WERI-Rb-1 (cell line): ENCODE measurements at regions not wholly inside any gene's neighbourhood (a gene's known extent, or its start where the extent isn't known, plus 50 kb on each side); places are given as distances from the start of the nearest gene placed in this dataset.

Experiments
- DNase-seq: peaks from one replicate; pipeline ENCODE4 v3.0.0-alpha.2; 2020
- H3K27ac ChIP-seq: fragments of 250-450 bp; sonication (Bioruptor Pico); 2 replicates; pipeline ENCODE4 v1.5.1; 2020; ENCODE audit warnings: mild to moderate bottlenecking, moderate library complexity
- H3K27me3 ChIP-seq: fragments of 250-450 bp; sonication (Bioruptor Pico); 2 replicates; pipeline ENCODE4 v1.5.1; 2021; ENCODE audit warnings: mild to moderate bottlenecking, low read depth, moderate library complexity; ENCODE audit not compliant: insufficient read depth, severe bottlenecking
- H3K36me3 ChIP-seq: fragments of 250-450 bp; sonication (Bioruptor Pico); 2 replicates; pipeline ENCODE4 v1.5.1; 2020; ENCODE audit warnings: mild to moderate bottlenecking, moderate library complexity
- H3K4me3 ChIP-seq: 2 replicates; pipeline ENCODE4 v1.5.1; 2011; ENCODE audit warnings: low read depth, mild to moderate bottlenecking, control low read depth, low read length
- H3K9me3 ChIP-seq: fragments of 250-450 bp; sonication (Bioruptor Pico); 2 replicates; pipeline ENCODE4 v1.5.1; 2021; ENCODE audit warnings: mild to moderate bottlenecking, moderate library complexity; ENCODE audit not compliant: severe bottlenecking
- CTCF ChIP-seq: IDR thresholded peaks from 2 replicates; pipeline ENCODE4 v1.5.1; 2011; ENCODE audit warnings: low read depth, mild to moderate bottlenecking, control low read depth, inconsistent platforms, low read length

- Histone ChIP-seq H3K36me3 (no peaks in the 10 kb centered on the region), H3K27me3 (no peaks in the 10 kb centered on the region), H3K27ac (no peak overlapping the region), H3K4me3 (no peak overlapping the region), H3K9me3 (no peaks in the 10 kb centered on the region)
- no peak for TF ChIP-seq CTCF
- DNase-seq: no peak
These were observed 183.1 kb upstream of the ARX start for GRCh38 chrX:25198891-25199290.

GRCh38 chrX:25198253-25198652 lies 182.5 kb upstream of the ARX start:
- no peak for DNase-seq
- Histone ChIP-seq H3K4me3 (no peak overlapping the region), H3K36me3 (no peaks in the 10 kb centered on the region), H3K27ac (no peak overlapping the region), H3K9me3 (no peaks in the 10 kb centered on the region), H3K27me3 (peaks cover 3% of the 10 kb centered on the region)
- TF ChIP-seq CTCF: no peak

- TF ChIP-seq CTCF: no peak
- Histone ChIP-seq H3K27me3 (peaks cover 3% of the 10 kb centered on the region), H3K4me3 (no peak overlapping the region), H3K27ac (no peak overlapping the region), H3K36me3 (no peaks in the 10 kb centered on the region), H3K9me3 (no peaks in the 10 kb centered on the region)
- no peak for DNase-seq
These were observed 180.5 kb upstream of the ARX start for GRCh38 chrX:25196221-25196620.

GRCh38 chrX:25191403-25191802 lies 175.6 kb upstream of the ARX start:
- H3K9me3 ChIP-seq: peaks cover 2% of the 10 kb centered on the region
- DNase-seq: peak; percentile 15
- peak; percentile 32 for TF ChIP-seq CTCF
- H3K27me3 ChIP-seq: peaks cover 3% of the 10 kb centered on the region
- H3K36me3 ChIP-seq: no peaks in the 10 kb centered on the region
- H3K27ac ChIP-seq: no peak overlapping the region
- H3K4me3 ChIP-seq: no peak overlapping the region

- DNase-seq: no peak
- TF ChIP-seq CTCF: no peak
- H3K36me3 ChIP-seq: no peaks in the 10 kb centered on the region
- no peaks in the 10 kb centered on the region for H3K9me3 ChIP-seq
- peaks cover 2% of the 10 kb centered on the region for H3K27me3 ChIP-seq
- H3K27ac ChIP-seq: no peak overlapping the region
- H3K4me3 ChIP-seq: no peak overlapping the region
These were observed 166.0 kb upstream of the ARX start for GRCh38 chrX:25181775-25182174.

GRCh38 chrX:25180242-25180641 lies 164.5 kb upstream of the ARX start:
- no peaks in the 10 kb centered on the region for H3K9me3 ChIP-seq
- H3K27me3 ChIP-seq: peaks cover 2% of the 10 kb centered on the region
- no peak for DNase-seq
- no peak overlapping the region for H3K27ac ChIP-seq
- TF ChIP-seq CTCF: no peak
- H3K4me3 ChIP-seq: no peak overlapping the region
- no peaks in the 10 kb centered on the region for H3K36me3 ChIP-seq
